ENCODE measurements at regions not wholly inside any gene's neighbourhood (a gene's known extent, or its start where the extent isn't known, plus 50 kb on each side); places are given as distances from the start of the nearest gene placed in this dataset.

DNA sequence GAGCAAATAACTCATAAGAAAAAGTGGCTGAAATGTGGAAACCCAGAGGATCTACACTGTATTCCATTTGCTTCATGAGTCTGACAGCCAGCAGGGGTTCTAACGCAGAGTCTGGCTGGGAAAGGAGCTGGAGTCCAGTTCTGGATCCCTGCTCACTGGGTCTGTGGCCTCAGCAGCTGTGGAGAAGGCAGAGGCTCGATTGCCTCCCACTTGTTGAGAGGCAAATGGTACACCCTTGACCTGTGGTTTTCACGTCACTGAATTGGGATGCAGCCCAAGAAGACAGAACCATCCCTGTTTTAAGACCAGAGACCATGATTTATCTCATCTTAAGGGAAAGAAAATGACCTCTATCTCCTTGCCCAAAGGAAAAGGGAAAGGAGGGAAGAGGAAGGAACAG, 147.0 kb upstream of the NOCT start:
- TF ChIP-seq TCF4 (CRISPR knock-in tag; IDR thresholded peaks at IDR 0.05; ENCODE audit: borderline replicate concordance) (no peak), BACH2 (CRISPR knock-in tag; IDR thresholded peaks at IDR 0.05; ENCODE audit: borderline replicate concordance) (no peak), ZNF565 (CRISPR knock-in tag; conservative IDR thresholded peaks at IDR 0.05; ENCODE audit: low read depth) (no peak), CREB5 (CRISPR knock-in tag; IDR thresholded peaks at IDR 0.05; ENCODE audit: low read depth) (no peak), CSDC2 (CRISPR knock-in tag; IDR thresholded peaks at IDR 0.05) (no peak), TOX (CRISPR knock-in tag; IDR thresholded peaks at IDR 0.05; ENCODE audit: borderline replicate concordance) (no peak)
- TF ChIP-seq, protein P1, sequence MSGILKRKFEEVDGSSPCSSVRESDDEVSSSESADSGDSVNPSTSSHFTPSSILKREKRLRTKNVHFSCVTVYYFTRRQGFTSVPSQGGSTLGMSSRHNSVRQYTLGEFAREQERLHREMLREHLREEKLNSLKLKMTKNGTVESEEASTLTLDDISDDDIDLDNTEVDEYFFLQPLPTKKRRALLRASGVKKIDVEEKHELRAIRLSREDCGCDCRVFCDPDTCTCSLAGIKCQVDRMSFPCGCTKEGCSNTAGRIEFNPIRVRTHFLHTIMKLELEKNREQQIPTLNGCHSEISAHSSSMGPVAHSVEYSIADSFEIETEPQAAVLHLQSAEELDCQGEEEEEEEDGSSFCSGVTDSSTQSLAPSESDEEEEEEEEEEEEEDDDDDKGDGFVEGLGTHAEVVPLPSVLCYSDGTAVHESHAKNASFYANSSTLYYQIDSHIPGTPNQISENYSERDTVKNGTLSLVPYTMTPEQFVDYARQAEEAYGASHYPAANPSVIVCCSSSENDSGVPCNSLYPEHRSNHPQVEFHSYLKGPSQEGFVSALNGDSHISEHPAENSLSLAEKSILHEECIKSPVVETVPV (CRISPR knock-in tag; IDR thresholded peaks at IDR 0.05): no peak
- TF ChIP-seq, protein P2, sequence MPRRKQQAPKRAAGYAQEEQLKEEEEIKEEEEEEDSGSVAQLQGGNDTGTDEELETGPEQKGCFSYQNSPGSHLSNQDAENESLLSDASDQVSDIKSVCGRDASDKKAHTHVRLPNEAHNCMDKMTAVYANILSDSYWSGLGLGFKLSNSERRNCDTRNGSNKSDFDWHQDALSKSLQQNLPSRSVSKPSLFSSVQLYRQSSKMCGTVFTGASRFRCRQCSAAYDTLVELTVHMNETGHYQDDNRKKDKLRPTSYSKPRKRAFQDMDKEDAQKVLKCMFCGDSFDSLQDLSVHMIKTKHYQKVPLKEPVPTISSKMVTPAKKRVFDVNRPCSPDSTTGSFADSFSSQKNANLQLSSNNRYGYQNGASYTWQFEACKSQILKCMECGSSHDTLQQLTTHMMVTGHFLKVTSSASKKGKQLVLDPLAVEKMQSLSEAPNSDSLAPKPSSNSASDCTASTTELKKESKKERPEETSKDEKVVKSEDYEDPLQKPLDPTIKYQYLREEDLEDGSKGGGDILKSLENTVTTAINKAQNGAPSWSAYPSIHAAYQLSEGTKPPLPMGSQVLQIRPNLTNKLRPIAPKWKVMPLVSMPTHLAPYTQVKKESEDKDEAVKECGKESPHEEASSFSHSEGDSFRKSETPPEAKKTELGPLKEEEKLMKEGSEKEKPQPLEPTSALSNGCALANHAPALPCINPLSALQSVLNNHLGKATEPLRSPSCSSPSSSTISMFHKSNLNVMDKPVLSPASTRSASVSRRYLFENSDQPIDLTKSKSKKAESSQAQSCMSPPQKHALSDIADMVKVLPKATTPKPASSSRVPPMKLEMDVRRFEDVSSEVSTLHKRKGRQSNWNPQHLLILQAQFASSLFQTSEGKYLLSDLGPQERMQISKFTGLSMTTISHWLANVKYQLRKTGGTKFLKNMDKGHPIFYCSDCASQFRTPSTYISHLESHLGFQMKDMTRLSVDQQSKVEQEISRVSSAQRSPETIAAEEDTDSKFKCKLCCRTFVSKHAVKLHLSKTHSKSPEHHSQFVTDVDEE (CRISPR knock-in tag; IDR thresholded peaks at IDR 0.05): no peak
- ATAC-seq: no peak

GRCh38 chr4:138867404-138867803, 148.2 kb upstream of the NOCT start:
- no peak for ATAC-seq
- TF ChIP-seq ZFP30 (CRISPR knock-in tag; IDR thresholded peaks at IDR 0.05): no peak
- TF ChIP-seq, protein P3, sequence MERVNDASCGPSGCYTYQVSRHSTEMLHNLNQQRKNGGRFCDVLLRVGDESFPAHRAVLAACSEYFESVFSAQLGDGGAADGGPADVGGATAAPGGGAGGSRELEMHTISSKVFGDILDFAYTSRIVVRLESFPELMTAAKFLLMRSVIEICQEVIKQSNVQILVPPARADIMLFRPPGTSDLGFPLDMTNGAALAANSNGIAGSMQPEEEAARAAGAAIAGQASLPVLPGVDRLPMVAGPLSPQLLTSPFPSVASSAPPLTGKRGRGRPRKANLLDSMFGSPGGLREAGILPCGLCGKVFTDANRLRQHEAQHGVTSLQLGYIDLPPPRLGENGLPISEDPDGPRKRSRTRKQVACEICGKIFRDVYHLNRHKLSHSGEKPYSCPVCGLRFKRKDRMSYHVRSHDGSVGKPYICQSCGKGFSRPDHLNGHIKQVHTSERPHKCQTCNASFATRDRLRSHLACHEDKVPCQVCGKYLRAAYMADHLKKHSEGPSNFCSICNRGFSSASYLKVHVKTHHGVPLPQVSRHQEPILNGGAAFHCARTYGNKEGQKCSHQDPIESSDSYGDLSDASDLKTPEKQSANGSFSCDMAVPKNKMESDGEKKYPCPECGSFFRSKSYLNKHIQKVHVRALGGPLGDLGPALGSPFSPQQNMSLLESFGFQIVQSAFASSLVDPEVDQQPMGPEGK (CRISPR knock-in tag; IDR thresholded peaks at IDR 0.05; ENCODE audit: borderline replicate concordance): no peak
- TF ChIP-seq, protein P2 (CRISPR knock-in tag; IDR thresholded peaks at IDR 0.05): no peak
- no peak for TF ChIP-seq TOX (CRISPR knock-in tag; IDR thresholded peaks at IDR 0.05; ENCODE audit: borderline replicate concordance)
- no peak for TF ChIP-seq ZNF565 (CRISPR knock-in tag; conservative IDR thresholded peaks at IDR 0.05; ENCODE audit: low read depth)
- TF ChIP-seq ESRRG (CRISPR knock-in tag; IDR thresholded peaks at IDR 0.05): no peak
- TF ChIP-seq RARB (CRISPR knock-in tag; IDR thresholded peaks at IDR 0.05): no peak
- TF ChIP-seq ISL1 (CRISPR knock-in tag; IDR thresholded peaks at IDR 0.05): no peak
- TF ChIP-seq, protein P1 (CRISPR knock-in tag; IDR thresholded peaks at IDR 0.05): no peak
- no peak for TF ChIP-seq TCF4 (CRISPR knock-in tag; IDR thresholded peaks at IDR 0.05; ENCODE audit: borderline replicate concordance)
- TF ChIP-seq POU6F1 (CRISPR knock-in tag; IDR thresholded peaks at IDR 0.05; ENCODE audit: borderline replicate concordance, low read depth): no peak
- no peak for TF ChIP-seq CREB5 (CRISPR knock-in tag; IDR thresholded peaks at IDR 0.05; ENCODE audit: low read depth)

Measured in SK-N-SH treated with all-trans-retinoic acid at 6 μM for 48 hours (cell line).